ENCODE measurements at regions not wholly inside any gene's neighbourhood (a gene's known extent, or its start where the extent isn't known, plus 50 kb on each side); places are given as distances from the start of the nearest gene placed in this dataset.
"Not testable (repeated sequence)": the region's sequence is repeated elsewhere in the genome, so short reads cannot be mapped to it uniquely, and the experiment has no call there.

DNA sequence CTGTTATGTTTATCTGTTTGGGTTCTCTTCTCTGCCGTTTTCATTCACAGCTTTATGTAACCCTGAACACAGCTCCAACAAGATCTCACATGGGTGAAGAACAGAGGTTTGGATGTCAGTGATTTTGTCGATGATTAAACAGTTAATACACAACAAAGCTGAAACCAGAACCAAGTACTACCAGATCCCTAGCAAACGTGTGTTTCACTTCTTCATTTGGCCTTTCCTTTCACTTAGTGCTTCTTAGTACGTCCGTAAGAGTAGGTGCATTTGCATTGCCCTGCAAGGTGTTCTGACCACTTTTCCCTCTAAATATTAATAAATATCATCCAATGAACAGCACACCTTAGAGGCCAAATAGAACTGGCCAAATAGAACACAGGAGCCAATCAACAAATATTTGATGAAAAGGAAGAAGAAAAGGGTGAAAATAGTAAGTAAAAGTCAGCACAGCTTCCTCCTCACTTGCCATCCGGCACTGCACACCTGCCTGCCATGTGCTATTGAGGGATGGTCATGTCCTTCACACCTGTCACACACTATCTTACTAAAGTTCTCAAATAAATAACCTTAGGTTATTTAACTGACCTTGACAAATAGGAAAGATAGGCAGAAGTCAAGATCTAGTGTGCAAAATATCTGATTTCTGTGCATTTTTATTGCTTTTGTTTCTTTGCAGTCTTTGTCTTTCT is 252.6 kb upstream of the ANKRD30A start:
- no peak for DNase-seq (ENCODE audit: low read depth)

DNA sequence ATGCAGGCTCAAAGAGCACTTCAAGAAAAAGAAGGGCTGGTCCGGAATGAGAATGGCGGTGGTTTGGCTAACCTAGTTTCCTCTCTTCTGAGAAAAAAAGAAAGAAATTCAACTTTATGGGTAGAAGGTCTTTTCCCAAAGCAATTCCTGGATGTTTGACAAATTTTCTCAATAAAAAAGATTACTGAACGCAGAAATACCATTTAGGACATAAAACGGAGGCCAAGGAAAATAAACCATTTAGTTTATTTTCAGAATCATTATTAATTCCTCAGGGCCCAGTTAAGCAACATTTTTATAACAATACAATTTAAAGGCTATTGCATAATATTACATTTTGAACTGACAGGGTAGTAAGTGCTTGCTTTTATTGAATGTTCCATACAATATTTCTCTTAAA is 284.6 kb upstream of the ANKRD30A start:
- DNase-seq (ENCODE audit: low read depth) = no peak

DNA sequence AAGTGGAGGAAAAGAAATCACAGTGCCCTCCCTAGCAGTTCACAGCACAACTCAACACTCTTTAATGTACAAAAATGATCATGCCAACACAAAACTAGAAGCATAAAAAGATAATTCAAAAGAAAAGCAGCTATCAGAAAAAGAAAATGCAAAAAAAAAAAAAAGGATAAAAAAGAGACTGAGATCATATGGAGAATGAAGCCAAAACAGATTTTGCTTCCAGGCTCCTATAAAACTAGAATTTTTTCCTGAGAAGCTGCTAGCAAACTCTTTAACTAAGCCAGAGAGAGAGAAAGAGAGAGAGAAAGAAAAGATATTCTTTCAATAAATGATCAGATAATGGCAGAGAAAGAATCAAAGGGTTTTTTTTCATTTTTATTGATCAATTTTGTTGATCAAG is 288.0 kb upstream of the ANKRD30A start:
- no peak for DNase-seq (ENCODE audit: low read depth)

DNA sequence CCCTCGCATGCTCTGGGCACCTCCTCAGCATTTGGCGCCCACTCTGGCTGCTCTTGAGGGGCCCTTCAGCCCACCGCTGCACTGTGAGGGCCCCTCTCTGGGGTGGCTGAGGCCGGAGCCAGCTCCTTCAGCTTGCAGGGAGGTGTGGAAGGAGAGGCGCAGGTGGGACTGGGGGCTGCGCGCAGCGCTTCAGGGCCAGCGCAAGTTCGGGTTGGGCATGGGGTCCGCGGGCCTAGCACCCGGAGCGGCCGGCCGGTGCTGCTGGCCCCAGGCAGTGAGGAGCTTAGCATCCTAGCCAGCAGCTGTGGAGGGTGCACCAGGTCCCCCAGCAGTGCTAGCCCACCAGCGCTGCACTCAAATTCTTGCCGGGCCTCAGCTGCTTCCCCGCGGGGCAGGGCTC is 305.6 kb upstream of the ANKRD30A start:
- no peak for DNase-seq (ENCODE audit: low read depth)

DNA sequence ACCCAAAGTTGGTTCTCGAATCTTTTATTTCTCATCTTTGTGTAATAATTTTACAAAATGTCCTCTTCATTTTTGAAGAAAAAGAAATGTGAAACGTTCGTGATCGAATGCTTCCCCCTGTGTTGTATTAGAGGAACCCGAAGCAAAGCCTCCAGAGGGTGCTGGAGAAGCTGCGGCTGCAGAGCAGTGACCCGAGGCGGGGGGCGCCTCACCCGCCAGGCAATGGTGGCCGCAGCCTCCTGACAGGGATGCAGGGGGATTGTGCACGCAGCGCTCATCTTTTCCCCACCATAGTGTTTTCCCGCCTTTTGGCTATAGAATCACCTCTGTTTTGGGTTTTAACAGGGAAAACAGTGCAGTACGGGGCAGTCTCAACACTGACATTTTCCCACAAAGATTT is 307.5 kb upstream of the ANKRD30A start:
- no peak for DNase-seq (ENCODE audit: low read depth)

DNA sequence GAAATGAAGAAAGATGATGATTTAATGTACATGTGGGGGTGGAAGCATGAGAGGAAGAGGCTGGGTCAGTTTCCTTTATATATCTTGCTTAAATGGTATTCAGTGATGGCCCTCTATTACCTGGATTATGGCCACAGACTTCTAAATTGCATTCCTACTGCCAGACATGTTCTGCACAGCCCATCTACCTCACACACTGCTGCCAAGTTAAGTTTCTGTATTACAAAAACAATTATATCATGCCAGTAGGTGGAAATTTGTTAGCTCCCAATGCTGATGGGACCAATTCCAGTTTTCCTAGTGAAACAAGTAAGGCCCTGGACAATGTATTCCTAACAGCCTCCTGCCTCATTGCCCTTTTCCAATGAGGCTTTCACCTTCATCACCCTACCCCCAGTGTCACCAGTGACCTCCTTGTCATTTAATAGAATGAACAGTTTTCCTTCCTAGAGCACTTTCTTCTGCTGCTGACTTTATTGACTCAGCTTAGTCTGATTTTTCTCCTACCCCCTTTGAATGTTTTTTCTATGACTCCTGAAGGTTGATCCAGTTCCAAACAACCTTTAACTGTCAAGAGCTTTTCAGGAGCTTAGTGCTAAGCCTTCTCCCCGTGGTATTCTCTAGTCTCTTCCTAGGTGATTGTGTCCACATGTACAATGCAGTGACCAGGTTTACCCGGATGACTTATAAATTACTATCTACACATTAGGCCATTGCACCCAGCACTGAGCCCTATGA is 316.6 kb upstream of the ANKRD30A start:
- no peak for DNase-seq (ENCODE audit: low read depth)

GRCh38 chr10:36803229-36803628 is 322.2 kb upstream of the ANKRD30A start:
- no peak for DNase-seq (ENCODE audit: low read depth)

DNA sequence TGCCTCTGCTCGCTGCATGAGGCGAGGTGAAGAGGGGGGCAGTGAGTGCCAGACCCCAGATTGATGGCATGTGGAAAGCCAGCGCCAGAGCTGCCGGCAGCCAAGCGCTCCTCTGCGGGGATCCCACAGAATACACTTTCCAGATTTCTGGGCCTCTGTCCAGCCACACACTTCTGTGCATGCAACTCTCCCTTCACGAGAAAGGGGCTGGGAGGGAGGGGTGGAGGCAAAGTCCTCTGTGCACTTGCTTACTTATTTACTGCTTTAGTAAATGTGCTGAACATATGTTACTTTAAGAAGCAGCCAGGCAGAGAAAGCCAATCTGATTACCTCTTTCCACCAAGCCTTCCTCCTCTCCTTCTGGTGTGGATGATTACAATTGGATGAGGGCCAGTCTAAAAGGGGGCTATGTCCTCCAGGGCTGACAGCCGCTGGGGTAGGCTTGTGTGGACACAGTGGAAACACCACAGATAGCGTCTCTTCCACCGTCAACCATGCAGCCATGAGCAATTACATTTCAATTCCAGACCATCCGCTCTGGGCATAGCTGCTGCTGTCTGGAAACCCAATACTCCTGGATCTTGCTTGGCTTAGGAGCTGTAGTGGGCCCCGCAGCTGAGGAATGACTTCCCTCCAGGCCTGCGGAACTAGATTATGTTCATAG is 322.8 kb upstream of the ANKRD30A start:
- DNase-seq (ENCODE audit: low read depth) = no peak

DNA sequence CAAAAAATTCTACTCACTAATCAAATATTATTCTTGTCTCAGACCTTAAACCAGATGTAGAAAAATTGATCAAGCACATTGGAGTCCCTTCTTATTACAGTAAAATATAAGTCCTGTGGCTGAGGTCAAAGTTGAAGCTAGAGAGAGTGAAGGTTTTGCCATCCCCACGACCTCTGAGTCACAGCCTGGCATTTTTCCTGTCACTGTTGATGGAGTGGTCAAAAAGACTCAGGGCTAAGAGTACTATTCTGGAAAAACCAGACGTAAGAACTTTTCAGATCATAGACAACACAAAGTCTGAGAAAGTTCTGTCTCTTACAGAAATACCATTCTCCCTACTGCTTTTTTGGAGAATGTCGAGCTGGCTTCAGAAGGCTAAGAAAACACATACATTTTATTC is 323.7 kb upstream of the ANKRD30A start:
- DNase-seq (ENCODE audit: low read depth) = no peak

GRCh38 chr10:36794981-36795380 is 330.4 kb upstream of the ANKRD30A start:
- DNase-seq (ENCODE audit: low read depth) = no peak

DNA sequence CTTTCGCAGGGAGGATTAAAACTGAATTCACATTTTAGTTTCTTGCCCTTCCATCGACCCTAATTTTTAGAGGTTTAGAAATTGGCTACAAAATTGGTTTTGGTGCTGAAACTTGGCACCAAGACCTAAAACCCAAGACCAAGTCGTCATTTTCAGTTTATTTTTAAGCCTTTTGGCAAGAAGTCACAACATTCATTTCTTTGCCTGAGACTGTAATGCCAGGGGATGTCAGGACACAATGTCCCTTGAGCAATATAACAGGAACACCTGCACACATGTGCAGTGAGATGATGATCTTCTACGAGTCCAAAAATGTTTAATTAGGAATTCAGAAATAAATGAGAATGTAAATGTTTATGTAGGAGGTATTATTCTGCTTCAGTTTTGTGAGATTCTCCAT is 335.4 kb upstream of the ANKRD30A start:
- no peak for DNase-seq (ENCODE audit: low read depth)

DNA sequence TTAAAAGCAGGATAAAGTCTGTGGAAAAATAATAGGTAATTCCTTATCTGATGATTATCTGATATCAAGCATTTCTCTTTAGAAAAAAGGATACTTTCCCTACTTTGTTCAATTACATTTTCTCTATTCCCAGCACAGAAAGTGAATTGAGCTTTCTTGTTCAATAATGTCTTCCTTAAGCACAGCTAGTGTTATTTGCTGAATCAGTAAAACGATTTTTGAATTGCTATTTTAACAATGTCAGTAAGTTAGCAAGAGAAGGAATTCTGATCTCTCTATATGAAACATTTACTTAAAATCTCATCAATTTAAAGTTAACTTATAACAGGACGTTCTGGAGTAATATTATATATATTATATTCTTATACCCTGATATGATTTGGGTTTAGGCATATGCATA is 337.2 kb upstream of the ANKRD30A start:
- no peak for DNase-seq (ENCODE audit: low read depth)

DNA sequence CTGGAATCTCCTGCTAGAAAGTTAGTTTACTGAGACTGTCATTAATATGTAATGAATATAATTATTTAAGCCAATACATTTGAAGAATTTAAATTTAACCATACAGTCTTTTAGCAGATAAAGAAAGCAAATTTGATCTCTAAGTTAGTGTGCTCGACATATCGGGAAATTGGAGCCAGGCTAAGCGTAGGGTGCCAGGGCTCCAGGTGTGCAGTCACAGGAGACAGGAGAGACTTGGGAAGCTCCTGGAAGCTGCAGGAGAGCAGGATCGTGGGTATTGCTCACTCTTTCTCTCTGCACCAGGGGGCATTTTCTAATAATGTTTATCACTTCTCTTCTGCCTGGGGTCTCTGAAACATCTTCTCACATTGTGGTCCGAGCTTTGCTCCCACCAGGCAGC is 342.0 kb upstream of the ANKRD30A start:
- DNase-seq (ENCODE audit: low read depth) = no peak

GRCh38 chr10:36781570-36781969 is 343.8 kb upstream of the ANKRD30A start:
- no peak for DNase-seq (ENCODE audit: low read depth)

DNA sequence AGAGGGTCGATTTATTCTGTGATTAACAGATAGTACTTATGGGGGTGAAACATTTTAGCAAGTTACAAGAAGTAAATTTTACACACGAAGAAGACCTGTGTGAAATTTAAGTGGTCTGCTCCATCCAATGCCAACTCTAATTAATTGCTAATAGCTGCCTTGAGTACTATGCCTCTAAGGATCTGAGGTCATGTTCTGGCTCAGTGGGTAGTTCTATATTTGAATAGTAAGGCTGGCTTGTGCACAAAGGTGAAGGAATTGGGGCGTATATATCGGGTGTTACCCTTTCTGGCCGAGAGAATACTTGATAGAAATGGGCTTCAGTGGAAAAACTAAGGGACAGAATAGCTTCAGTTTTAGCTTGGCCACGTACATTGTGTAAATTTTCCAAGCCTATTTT is 345.2 kb upstream of the ANKRD30A start:
- DNase-seq (ENCODE audit: low read depth) = no peak

DNA sequence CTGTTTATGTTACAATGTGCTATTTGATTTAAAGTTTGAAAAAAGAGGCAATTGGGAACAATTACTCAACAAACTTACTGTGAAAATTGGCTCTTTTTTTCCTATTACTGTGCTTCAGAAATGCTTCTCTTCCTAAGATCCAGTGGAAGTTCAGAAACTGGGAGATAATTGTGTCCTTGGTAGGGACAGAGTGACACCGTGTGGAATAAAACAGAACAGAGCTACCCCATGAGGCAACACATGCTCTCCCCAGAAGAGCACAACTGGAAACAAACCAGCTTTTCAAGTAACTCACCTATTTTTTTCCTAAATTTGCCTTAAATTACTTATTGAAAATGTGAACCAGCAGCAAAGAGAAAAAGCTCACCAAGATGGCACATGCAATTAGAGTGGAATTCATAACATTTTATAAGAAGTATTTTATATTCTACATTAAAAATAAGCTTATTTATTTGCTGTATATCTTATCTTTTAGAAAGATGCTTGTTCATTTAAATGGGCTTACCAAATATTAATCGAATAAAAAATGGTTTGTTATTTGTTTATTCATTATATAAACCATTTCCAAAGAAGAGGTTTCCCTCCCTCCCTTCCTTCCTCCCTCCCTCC is 346.1 kb upstream of the ANKRD30A start:
- DNase-seq (ENCODE audit: low read depth) = no peak

GRCh38 chr10:36778651-36779050 is 346.7 kb upstream of the ANKRD30A start:
- DNase-seq (ENCODE audit: low read depth) = no peak

GRCh38 chr10:36773652-36774051 is 351.7 kb upstream of the ANKRD30A start:
- DNase-seq (ENCODE audit: low read depth) = no peak

GRCh38 chr10:36771725-36772124 is 353.7 kb upstream of the ANKRD30A start:
- DNase-seq (ENCODE audit: low read depth) = no peak

DNA sequence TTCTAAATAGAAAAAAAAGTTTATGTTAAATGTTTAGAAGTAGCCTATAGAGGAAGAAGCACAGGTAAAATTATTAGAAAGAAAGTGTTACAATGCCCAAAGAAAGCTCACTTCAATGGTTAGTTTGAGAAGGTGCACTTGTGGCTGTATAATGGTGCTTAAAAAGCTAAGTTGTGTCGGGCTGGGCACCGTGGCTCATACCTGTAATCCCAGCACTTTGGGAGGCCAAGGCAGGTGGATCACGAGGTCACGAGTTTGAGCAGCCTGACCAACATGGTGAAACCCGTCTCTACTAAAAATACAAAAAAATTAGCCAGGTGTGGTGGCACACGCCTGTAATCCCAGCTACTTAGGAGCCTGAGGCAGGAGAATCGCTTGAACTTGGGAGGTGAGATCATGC is 355.7 kb upstream of the ANKRD30A start:
- DNase-seq (ENCODE audit: low read depth) = not testable (repeated sequence)

DNA sequence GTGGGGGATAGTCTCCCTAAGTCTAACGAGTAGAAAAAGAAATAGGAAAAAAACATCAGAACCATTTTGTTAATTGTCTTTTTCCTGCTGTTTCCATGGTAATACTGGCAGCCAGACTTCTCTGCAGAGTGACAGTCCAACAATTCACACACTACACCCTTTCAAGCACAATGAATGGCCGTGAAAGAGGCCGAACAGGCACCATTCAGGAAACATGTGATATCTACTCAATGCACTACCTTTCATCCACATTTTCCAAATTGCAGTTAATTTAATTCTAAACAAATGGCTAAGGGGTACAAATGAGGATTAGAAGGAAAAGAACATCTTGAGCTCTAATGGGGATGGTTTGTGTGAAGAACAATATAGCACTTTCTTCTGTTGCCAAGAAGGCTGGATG is 358.5 kb upstream of the ANKRD30A start:
- no peak for DNase-seq (ENCODE audit: low read depth)

DNA sequence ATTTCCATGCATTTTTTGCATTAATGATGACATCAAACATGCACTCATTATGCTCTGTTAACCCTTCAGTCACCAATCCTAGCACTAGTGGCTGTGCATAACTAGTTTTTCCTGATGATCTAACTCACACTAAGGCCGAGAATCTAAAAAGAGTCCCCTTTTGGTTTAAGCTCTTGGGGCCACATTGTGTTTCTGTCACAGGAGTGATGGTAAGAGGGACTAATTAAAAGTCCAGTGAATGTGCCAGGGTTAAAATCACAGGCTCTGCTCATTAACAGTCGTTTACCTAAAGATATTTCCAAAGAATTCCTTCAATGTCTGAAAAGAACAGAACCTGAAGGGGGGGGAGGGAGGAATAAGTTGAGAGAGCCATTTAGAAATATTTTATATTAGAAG is 359.0 kb upstream of the ANKRD30A start:
- DNase-seq (ENCODE audit: low read depth) = no peak

Data from CMK (cell line).